ENCODE measurements at regions not wholly inside any gene's neighbourhood (a gene's known extent, or its start where the extent isn't known, plus 50 kb on each side); places are given as distances from the start of the nearest gene placed in this dataset.

- no peak for TF ChIP-seq ZFX (IDR thresholded peaks at IDR 0.05)
- no peak for TF ChIP-seq SP1 (IDR thresholded peaks at IDR 0.05; ENCODE audit: low read depth)
Observed at GRCh38 chr6:97411610-97412009, 128.6 kb upstream of the MMS22L start (continued).

GRCh38 chr6:97412511-97412910 is 129.5 kb upstream of the MMS22L start:
- ChIA-PET POLR2A (no interaction called here), RAD21 (ENCODE audit: low non-redundant PET in 1 of 2, low total read pairs in 2 of 2, uncharacterized antibody in 2 of 2, unreplicated experiment in 2 of 2) (no interaction called here)

More at GRCh38 chr6:97412511-97412910, 129.5 kb upstream of the MMS22L start:
- Histone ChIP-seq H3K9me2 (ENCODE audit: insufficient read depth) (no peaks in the 10 kb centered on the region), H4K20me1 (ENCODE audit: insufficient read depth) (no peaks in the 10 kb centered on the region), H3K9ac (ENCODE audit: low read length) (no peak overlapping the region), H3K27me3 (ENCODE audit: insufficient read depth, low read length) (no peaks in the 10 kb centered on the region; the same call in 1 of the 2 replicates), H3K4me2 (ENCODE audit: low read length) (no peak overlapping the region), H3K4me3 (replicated peaks in 1 of 2; ENCODE audit: low read depth in 1 of 2, low read length in 2 of 2) (no peak overlapping the region), H3K4me1 (ENCODE audit: control insufficient read depth in 1 of 2, insufficient read depth in 2 of 2, low read length in 2 of 2) (no peaks in the 10 kb centered on the region), H3K27ac (ENCODE audit: low read depth, low read length) (no peak overlapping the region), H3K9me3 (ENCODE audit: control insufficient read depth in 1 of 2, insufficient read depth in 1 of 2, low read depth in 1 of 2, low read length in 2 of 2) (no peaks in the 10 kb centered on the region), H3K36me3 (ENCODE audit: control insufficient read depth in 1 of 2, insufficient read depth in 2 of 2, low read length in 2 of 2) (no peaks in the 10 kb centered on the region), H2AFZ (ENCODE audit: low read depth, low read length, poor library complexity, severe bottlenecking) (no peak overlapping the region), H3K79me2 (ENCODE audit: insufficient read depth, low read length) (no peaks in the 10 kb centered on the region)
- CTCF ChIA-PET, result no interaction called here
- intact Hi-C loops (cut with micrococcal nuclease), result no loop called here
- BruUV-seq (replicated peaks), result no TSS peak
- no peak for TF ChIP-seq POLR2AphosphoS5 (IDR thresholded peaks at IDR 0.05; ENCODE audit: low read depth, low read length)
- no peak for TF ChIP-seq EZH2 (IDR thresholded peaks at IDR 0.05)
- no peak for TF ChIP-seq CEBPB (IDR thresholded peaks at IDR 0.05; ENCODE audit: low read depth)
- TF ChIP-seq CBX3 (IDR thresholded peaks at IDR 0.05; ENCODE audit: low read depth), result no peak
- TF ChIP-seq FOSL1 (IDR thresholded peaks at IDR 0.05; ENCODE audit: low read depth), result no peak
- no peak for TF ChIP-seq SIN3A (IDR thresholded peaks at IDR 0.05; ENCODE audit: low read depth)
- TF ChIP-seq TCF7L2 (IDR thresholded peaks at IDR 0.05; ENCODE audit: borderline replicate concordance, extremely low read depth, insufficient read depth, insufficient read length), result no peak
- no peak for TF ChIP-seq JUND (IDR thresholded peaks at IDR 0.05)
- no peak for TF ChIP-seq ELF1 (IDR thresholded peaks at IDR 0.05; ENCODE audit: borderline replicate concordance, low read depth)
- no peak for TF ChIP-seq SRF (IDR thresholded peaks at IDR 0.05; ENCODE audit: low read depth)
- TF ChIP-seq SP1 (IDR thresholded peaks at IDR 0.05; ENCODE audit: low read depth), result no peak
- TF ChIP-seq, protein P1, sequence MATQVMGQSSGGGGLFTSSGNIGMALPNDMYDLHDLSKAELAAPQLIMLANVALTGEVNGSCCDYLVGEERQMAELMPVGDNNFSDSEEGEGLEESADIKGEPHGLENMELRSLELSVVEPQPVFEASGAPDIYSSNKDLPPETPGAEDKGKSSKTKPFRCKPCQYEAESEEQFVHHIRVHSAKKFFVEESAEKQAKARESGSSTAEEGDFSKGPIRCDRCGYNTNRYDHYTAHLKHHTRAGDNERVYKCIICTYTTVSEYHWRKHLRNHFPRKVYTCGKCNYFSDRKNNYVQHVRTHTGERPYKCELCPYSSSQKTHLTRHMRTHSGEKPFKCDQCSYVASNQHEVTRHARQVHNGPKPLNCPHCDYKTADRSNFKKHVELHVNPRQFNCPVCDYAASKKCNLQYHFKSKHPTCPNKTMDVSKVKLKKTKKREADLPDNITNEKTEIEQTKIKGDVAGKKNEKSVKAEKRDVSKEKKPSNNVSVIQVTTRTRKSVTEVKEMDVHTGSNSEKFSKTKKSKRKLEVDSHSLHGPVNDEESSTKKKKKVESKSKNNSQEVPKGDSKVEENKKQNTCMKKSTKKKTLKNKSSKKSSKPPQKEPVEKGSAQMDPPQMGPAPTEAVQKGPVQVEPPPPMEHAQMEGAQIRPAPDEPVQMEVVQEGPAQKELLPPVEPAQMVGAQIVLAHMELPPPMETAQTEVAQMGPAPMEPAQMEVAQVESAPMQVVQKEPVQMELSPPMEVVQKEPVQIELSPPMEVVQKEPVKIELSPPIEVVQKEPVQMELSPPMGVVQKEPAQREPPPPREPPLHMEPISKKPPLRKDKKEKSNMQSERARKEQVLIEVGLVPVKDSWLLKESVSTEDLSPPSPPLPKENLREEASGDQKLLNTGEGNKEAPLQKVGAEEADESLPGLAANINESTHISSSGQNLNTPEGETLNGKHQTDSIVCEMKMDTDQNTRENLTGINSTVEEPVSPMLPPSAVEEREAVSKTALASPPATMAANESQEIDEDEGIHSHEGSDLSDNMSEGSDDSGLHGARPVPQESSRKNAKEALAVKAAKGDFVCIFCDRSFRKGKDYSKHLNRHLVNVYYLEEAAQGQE (IDR thresholded peaks at IDR 0.05; ENCODE audit: low read depth), result no peak
- TF ChIP-seq RAD21 (IDR thresholded peaks at IDR 0.05; ENCODE audit: low read depth), result no peak
- no peak for TF ChIP-seq ZFX (IDR thresholded peaks at IDR 0.05)
- TF ChIP-seq, protein P2, sequence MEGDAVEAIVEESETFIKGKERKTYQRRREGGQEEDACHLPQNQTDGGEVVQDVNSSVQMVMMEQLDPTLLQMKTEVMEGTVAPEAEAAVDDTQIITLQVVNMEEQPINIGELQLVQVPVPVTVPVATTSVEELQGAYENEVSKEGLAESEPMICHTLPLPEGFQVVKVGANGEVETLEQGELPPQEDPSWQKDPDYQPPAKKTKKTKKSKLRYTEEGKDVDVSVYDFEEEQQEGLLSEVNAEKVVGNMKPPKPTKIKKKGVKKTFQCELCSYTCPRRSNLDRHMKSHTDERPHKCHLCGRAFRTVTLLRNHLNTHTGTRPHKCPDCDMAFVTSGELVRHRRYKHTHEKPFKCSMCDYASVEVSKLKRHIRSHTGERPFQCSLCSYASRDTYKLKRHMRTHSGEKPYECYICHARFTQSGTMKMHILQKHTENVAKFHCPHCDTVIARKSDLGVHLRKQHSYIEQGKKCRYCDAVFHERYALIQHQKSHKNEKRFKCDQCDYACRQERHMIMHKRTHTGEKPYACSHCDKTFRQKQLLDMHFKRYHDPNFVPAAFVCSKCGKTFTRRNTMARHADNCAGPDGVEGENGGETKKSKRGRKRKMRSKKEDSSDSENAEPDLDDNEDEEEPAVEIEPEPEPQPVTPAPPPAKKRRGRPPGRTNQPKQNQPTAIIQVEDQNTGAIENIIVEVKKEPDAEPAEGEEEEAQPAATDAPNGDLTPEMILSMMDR (IDR thresholded peaks at IDR 0.05 in 2 of 3, conservative IDR thresholded peaks at IDR 0.05 in 1 of 3; ENCODE audit: borderline replicate concordance in 1 of 3, insufficient read depth in 1 of 3, low read depth in 2 of 3, low read length in 2 of 3), result no peak
- TF ChIP-seq POLR2A (IDR thresholded peaks at IDR 0.05; ENCODE audit: borderline replicate concordance, extremely low read depth, insufficient read depth, insufficient read length), result no peak
- TF ChIP-seq YY1 (IDR thresholded peaks at IDR 0.05; ENCODE audit: extremely low read depth, insufficient replicate concordance, low read depth, low read length), result no peak
- TF ChIP-seq ZNF274 (IDR thresholded peaks at IDR 0.05; ENCODE audit: low read depth, low read length), result no peak
- TF ChIP-seq EZH2phosphoT487 (IDR thresholded peaks at IDR 0.05; ENCODE audit: borderline replicate concordance), result no peak
- ATAC-seq, result no peak
- DNase-seq (ENCODE audit: low read depth, low spot score), result no peak

Measured in HCT116 (cell line).